SJSA1 (cell line): ENCODE measurements at regions not wholly inside any gene's neighbourhood (a gene's known extent, or its start where the extent isn't known, plus 50 kb on each side); places are given as distances from the start of the nearest gene placed in this dataset.

Source experiments
- DNase-seq, 2 experiments: peaks; one replicate each; pipeline ENCODE4 v3.0.0-alpha.2; 2015 to 2020; ENCODE audit warnings: low spot score in 2 of 2, low read depth in 1 of 2
- H3K27ac ChIP-seq: fragments of 250-450 bp; sonication (Bioruptor Pico); 2 replicates; pipeline ENCODE4 v1.5.1; 2020; ENCODE audit warnings: mild to moderate bottlenecking, moderate library complexity
- H3K27me3 ChIP-seq: fragments of 250-450 bp; sonication (Bioruptor Pico); replicated peaks from 2 replicates; pipeline ENCODE4 v1.5.1; 2020; ENCODE audit warnings: mild to moderate bottlenecking, moderate library complexity
- H3K36me3 ChIP-seq: fragments of 250-450 bp; sonication (Bioruptor Pico); 2 replicates; pipeline ENCODE4 v1.5.1; 2020; ENCODE audit warnings: mild to moderate bottlenecking
- H3K4me1 ChIP-seq: fragments of 250-450 bp; sonication (Bioruptor Pico); replicated peaks from 2 replicates; pipeline ENCODE4 v1.6.1; 2021; ENCODE audit warnings: mild to moderate bottlenecking
- H3K4me3 ChIP-seq: fragments of 250-450 bp; sonication (Bioruptor Pico); 2 replicates; pipeline ENCODE4 v1.5.1; 2020; ENCODE audit warnings: mild to moderate bottlenecking
- H3K9me3 ChIP-seq: fragments of 250-450 bp; sonication (Bioruptor Pico); replicated peaks from 2 replicates; pipeline ENCODE4 v1.5.1; 2020; ENCODE audit warnings: mild to moderate bottlenecking

DNA sequence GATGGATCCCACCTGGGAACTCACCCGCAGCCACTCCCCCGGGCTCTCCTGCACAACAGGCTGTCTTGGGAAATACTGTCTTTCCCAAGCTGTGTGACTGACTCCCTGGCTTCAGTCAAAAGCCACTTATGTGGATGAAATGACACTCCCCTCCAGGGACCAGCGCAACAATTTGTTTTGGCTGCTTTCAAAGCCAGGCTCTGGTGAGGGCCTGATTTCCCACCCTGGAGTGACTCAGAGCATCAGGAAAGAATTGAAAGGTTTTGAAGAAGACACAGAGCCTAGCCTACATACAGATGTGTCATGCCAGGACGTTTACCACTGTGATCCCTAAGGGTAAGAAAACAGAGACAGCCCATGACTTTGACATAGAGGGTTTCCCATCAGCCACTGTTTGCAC, 550.5 kb downstream of the MIAT start:
- Histone ChIP-seq H3K27me3 (no peaks in the 10 kb centered on the region), H3K4me3 (no peak overlapping the region), H3K36me3 (no peaks in the 10 kb centered on the region), H3K9me3 (no peaks in the 10 kb centered on the region), H3K4me1 (peaks cover 30% of the 10 kb centered on the region), H3K27ac (no peak overlapping the region; the same call in 1 of the 2 replicates)
- DNase-seq = peak; percentile 77 to 79

DNA sequence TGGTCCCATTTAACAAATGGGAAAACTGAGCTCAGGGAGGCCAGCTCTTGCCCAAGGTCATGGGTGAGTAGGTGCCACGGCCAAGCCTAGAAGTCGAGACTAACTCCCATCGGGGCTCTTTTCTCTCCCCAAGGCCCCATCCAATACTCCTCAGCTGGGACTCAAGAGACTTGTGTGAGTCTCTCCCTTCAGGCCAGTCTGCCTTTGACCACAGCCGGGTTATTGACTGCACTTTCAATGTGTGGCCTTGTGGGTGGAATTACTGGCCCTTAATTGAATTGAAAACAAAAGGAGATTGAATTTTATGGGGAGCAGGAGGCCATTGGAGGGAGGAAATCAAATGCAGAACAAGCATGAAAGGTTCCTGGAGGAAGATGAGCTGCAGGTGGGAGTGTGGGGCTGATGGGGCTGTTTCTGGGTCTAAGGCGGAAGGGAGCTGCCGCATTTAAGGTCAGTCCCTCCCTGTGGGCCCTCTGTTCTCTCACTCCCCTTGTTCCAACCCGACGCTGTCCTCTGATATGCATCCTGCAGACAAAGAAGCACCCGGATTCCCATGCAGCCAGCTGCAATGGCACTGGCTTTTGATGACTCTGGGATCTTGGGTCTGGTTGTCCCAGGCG, 552.8 kb downstream of the MIAT start:
- no peak for DNase-seq
- Histone ChIP-seq H3K4me3 (no peak overlapping the region), H3K9me3 (no peaks in the 10 kb centered on the region), H3K27me3 (no peaks in the 10 kb centered on the region), H3K36me3 (no peaks in the 10 kb centered on the region), H3K4me1 (peaks cover 30% of the 10 kb centered on the region), H3K27ac (no peak overlapping the region)

DNA sequence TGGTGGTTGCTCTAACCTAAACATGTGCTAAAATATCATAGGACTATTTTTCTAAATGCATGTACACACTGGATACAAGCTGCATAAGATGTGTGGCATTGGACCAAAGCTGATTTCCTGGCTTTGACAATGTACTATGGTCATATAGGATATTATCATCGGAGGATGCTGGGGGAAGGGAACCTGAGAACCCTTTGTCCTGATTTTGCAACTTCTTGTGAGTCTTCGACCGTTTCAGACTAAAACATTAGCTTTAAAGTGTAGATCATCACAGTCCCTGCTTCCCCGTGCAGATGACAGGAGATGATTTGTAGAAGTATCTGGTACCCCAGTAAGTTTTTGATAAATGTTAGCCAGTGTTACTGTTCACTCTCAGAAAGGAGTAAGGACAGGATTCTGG, 554.7 kb downstream of the MIAT start:
- H3K27ac ChIP-seq = peak overlapping the region; percentile 39; the same call in 1 of the 2 replicates

DNA sequence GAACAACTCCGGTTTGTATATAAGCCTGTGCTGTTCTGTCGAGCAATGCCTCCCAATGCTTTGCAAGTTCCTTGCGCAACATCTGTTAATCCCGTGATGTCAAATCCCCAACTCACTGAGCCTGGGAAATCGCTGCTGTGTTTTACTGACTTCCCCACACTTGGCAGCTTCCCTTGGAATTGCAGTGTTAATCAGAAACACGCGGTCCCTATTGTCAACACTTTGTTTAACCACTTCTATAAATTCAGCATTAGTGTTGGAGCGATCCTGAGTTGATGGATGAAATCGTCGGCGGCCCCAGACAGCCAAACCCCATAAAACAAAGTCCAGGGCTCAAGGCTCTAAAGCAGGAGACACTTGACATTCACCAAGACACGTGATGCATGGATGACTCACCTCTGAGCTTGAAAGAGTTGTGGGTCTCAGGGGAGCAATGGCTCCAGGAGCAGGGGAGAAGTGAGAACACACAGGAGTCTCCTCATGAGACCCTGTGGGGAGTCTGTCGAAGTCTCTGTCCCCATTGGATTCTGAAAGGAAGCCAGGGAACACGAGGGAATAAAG, 555.3 kb downstream of the MIAT start:
- no peaks in the 10 kb centered on the region for H3K27me3 ChIP-seq
- no peak overlapping the region for H3K4me3 ChIP-seq
- H3K27ac ChIP-seq = peak overlapping the region; percentile 39; the same call in 1 of the 2 replicates
- no peaks in the 10 kb centered on the region for H3K36me3 ChIP-seq
- no peaks in the 10 kb centered on the region for H3K9me3 ChIP-seq
- H3K4me1 ChIP-seq = peaks cover 26% of the 10 kb centered on the region
- DNase-seq = peak; percentile 82 to 87

More for the DNA sequence above, 554.7 kb downstream of the MIAT start:
- Histone ChIP-seq H3K9me3 (no peaks in the 10 kb centered on the region), H3K4me3 (no peak overlapping the region), H3K36me3 (no peaks in the 10 kb centered on the region), H3K27me3 (no peaks in the 10 kb centered on the region), H3K4me1 (peaks cover 30% of the 10 kb centered on the region)
- no peak for DNase-seq

DNA sequence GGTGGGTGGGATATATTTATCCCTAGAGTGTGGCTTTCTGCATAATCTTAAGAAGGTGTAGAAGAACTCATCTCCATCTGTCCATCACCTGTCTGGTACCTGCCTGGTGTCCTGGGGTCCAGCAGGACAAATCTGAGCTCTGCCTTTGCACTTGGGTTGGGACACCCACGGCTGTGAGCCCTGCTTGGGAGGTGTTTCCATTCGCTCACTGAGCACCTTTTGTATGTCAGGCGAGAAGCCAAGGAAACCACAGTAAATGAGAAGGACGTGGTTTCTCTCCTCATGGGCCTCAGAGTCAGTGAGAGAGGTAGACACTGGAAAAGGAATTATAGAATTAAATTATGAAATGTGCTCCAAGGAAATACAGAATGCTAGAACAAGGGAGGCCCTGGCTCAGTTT, 555.9 kb downstream of the MIAT start:
- DNase-seq = no peak
- no peak overlapping the region for H3K4me3 ChIP-seq
- H3K4me1 ChIP-seq = peaks cover 20% of the 10 kb centered on the region
- H3K27ac ChIP-seq = peak overlapping the region; percentile 39; the same call in 1 of the 2 replicates
- no peaks in the 10 kb centered on the region for H3K36me3 ChIP-seq
- H3K27me3 ChIP-seq = no peaks in the 10 kb centered on the region
- H3K9me3 ChIP-seq = no peaks in the 10 kb centered on the region

DNA sequence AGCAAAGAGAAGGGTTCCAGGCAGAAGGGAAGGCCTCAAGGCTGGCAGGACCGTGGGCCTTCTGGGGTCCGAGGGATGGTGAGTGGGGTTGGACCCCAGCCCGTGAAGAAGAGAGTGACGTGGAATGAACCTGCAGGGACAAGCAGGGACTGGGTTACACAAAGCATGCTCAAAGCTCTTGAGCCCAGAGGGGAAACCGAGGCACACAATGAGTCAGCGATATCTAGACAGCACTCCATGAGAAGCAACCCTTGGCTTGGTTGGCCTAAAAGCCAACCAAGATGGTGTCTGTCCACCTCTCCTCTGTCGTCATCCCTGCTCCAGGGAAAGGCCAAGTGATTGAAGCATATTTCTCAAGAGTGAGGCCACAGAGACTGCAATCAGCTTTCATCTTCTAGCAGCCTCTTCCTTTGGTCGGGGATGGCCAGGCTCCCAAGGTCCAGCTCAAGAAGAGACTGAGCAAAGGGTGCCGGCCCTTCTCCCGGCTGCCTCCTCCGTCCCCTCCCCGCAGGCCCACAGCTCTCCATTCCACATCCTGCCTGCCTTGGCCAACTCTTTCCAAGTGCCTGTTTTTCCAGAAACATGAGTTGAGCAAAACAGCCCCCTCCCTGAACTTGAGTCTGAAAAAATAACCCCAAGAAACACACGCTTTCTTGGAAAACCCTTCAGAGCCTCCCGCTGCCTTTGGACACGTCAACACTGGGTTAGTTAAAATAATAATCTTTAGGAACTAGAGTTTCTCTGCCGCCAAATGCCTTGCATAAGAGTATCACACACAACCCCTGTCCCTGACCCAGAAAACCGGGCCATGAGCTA, 556.6 kb downstream of the MIAT start:
- no peak overlapping the region for H3K27ac ChIP-seq

DNA sequence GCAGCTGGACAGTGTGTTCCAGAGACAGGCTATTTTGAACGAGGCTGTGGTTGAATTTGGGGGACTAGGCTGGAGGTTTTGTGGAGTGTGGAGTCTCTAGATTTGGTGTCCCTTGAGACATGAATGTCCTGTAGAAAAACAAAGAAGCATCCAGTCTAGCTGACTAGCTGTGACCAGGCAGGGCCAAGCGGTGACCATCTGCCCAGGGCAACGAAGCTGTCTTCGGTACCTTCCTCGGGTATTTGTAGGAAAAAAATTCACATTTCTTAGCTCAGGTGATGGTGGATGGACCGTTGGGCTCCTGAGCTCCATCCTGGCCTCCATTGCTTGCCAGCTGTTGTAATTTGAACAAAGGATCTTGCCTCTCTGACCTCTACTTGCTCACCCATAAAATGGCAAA, 557.3 kb downstream of the MIAT start:
- no peaks in the 10 kb centered on the region for H3K9me3 ChIP-seq
- no peaks in the 10 kb centered on the region for H3K27me3 ChIP-seq
- H3K4me3 ChIP-seq = no peak overlapping the region
- no peaks in the 10 kb centered on the region for H3K36me3 ChIP-seq
- H3K27ac ChIP-seq = no peak overlapping the region
- no peak for DNase-seq
- H3K4me1 ChIP-seq = peaks cover 19% of the 10 kb centered on the region

More for the DNA sequence above, 556.6 kb downstream of the MIAT start:
- Histone ChIP-seq H3K4me3 (no peak overlapping the region), H3K36me3 (no peaks in the 10 kb centered on the region), H3K9me3 (no peaks in the 10 kb centered on the region), H3K4me1 (peaks cover 19% of the 10 kb centered on the region), H3K27me3 (no peaks in the 10 kb centered on the region)
- no peak for DNase-seq

DNA sequence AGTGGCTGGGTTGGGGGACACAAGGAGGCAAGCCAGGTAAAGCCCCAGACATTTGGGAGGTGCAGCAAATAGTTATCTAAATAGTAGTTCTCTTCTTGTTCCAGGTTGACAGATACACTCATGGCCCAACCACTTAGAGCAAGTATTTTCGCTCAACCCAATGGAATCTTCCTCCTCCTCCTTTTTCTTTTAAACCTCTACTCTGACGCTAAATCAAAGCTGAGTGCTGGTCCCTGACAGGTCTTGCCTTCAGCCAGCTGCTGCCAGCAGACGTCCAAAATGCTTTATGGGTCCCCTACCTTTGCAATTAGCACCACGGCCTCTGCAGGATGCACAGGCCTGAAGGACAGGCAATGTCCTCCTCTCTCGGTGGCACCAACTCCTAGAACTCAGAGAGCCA, 558.5 kb downstream of the MIAT start:
- Histone ChIP-seq H3K4me3 (no peak overlapping the region), H3K27ac (no peak overlapping the region), H3K27me3 (no peaks in the 10 kb centered on the region), H3K36me3 (no peaks in the 10 kb centered on the region), H3K9me3 (no peaks in the 10 kb centered on the region), H3K4me1 (peaks cover 19% of the 10 kb centered on the region)
- no peak for DNase-seq

DNA sequence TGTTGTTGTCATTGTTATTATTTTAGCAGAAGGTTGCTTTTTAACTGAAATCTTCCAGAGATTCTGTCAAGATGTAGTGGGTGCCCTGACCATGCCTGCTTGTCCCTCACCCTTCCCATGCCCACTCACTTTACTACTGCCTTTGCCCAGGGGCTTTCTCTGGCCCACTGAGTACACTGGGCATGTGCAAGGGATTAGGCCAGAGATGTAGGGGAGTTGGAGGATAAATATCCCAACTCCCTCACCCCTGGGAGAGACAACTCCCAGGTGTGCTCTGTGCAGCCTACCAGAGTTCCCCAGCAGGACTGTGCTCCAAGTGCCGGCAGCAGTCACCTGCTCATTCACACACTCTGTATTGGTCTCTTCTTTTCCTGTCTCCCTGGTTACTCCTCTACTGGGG, 559.1 kb downstream of the MIAT start:
- no peaks in the 10 kb centered on the region for H3K27me3 ChIP-seq

DNA sequence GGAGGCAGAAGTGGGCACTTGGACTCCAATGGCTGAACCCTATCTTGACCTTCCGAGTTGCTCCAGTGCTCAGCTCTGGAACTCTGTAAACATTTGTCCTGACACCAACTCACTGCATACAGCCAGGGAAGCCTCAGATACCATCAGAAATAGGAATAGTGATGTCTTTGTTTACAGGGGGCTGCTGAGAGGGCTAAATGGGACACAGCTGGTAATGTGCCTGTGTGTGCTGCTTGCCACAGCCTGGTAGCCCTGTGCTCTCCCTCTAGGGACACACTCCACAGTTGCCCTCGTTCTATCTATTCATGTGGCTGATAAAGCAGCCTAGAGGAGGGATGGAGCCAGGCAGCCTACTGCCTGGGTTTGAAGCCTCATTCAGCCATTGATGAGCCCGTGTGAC, 559.8 kb downstream of the MIAT start:
- Histone ChIP-seq H3K4me1 (peaks cover 15% of the 10 kb centered on the region), H3K36me3 (peaks cover 4% of the 10 kb centered on the region), H3K4me3 (no peak overlapping the region), H3K27ac (no peak overlapping the region), H3K9me3 (peaks cover 2% of the 10 kb centered on the region), H3K27me3 (no peaks in the 10 kb centered on the region)
- DNase-seq = no peak

More for the DNA sequence above, 559.1 kb downstream of the MIAT start:
- Histone ChIP-seq H3K9me3 (no peaks in the 10 kb centered on the region), H3K36me3 (no peaks in the 10 kb centered on the region), H3K27ac (no peak overlapping the region), H3K4me3 (no peak overlapping the region), H3K4me1 (peaks cover 19% of the 10 kb centered on the region)
- no peak for DNase-seq

DNA sequence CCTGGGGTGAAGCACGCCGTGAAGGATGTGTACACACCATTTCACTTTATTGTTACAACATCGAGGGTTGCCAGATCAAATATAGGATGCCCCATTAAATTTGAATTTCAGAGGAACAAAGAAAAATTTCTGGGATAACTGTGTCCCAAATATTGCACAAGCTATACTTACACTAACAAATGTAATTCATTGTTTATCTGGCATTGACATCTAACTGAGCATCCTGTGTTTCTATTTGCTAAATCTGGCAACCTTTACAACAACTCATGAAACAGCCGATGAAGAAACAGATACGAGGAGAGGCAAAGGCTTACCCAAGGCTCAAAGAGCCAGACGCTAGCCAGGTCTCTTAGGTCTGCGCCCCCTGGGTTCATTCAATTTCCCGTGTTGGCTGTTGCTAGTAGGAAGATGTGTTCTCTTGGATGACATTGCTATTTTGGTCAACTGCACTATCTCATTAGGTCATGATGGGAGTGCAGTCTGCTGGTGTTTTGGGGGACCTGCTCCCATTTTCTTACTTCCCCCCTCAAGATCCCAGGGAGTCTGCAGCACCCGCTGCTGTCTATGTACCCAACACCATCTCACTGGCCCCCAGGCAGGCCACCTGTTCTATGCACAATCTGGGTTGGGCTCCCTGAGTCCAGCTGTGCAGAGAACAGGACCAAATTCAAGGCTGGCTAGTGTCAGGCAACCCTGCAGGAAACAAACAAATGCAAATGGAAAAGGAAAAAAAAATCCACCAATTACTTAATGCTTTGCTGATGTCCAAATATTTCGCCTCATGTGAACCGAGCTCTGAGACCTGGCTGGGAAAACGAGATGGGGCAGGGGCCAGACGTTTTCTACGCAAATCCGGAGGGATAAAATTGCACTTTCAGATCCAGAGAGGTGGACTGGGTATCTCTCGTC, 560.9 kb downstream of the MIAT start:
- peaks cover 8% of the 10 kb centered on the region for H3K4me1 ChIP-seq
- H3K36me3 ChIP-seq = peaks cover 11% of the 10 kb centered on the region
- H3K9me3 ChIP-seq = peaks cover 8% of the 10 kb centered on the region
- no peak overlapping the region for H3K27ac ChIP-seq
- H3K27me3 ChIP-seq = no peaks in the 10 kb centered on the region
- DNase-seq = no peak
- no peak overlapping the region for H3K4me3 ChIP-seq

DNA sequence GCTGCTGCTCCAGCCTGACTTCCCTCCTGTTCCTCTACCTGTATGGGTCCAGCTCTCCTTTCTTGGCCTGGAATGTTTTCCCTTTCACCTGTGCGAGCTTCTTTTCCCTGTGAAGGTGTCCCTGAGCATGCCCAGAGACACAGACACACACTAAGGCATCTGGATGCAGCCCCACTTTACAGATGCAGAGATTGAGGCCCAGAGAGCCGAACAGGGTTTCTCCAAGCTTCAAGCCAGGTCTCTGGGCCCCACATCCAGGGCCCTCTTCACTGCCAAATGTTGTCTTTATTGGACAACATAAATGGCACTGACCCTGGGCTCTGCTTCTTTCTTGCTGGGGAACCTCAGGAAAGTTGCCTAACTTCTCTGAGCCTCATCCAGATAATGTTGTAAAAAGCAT, 561.6 kb downstream of the MIAT start:
- DNase-seq = no peak
- Histone ChIP-seq H3K9me3 (peaks cover 10% of the 10 kb centered on the region), H3K36me3 (peaks cover 12% of the 10 kb centered on the region), H3K4me1 (peaks cover 10% of the 10 kb centered on the region), H3K4me3 (no peak overlapping the region), H3K27me3 (no peaks in the 10 kb centered on the region), H3K27ac (no peak overlapping the region)

DNA sequence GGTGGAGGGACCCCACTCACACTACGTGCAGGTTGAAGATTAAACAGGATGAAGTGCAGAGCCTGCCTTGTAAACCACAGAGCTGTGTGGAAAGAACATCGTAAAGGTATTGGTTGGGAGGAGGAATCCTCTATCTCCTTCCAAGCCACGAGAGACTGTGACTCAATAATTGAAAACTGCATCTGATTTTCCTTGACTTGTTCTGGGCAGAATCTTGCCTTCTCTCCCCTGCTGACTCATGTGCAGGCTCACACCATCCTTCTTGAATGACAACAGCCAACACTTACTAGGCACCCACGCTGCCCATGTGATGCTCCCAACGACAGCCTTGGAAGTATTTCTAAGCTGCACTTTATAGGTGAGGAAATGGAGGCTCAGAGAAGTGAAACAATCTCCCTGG, 563.0 kb downstream of the MIAT start:
- DNase-seq = no peak
- H3K9me3 ChIP-seq = peaks cover 10% of the 10 kb centered on the region
- peaks cover 12% of the 10 kb centered on the region for H3K36me3 ChIP-seq
- no peak overlapping the region for H3K4me3 ChIP-seq
- H3K4me1 ChIP-seq = peaks cover 23% of the 10 kb centered on the region
- no peak overlapping the region for H3K27ac ChIP-seq
- H3K27me3 ChIP-seq = no peaks in the 10 kb centered on the region
